HG02763 (cell line): ENCODE measurements at regions not wholly inside any gene's neighbourhood (a gene's known extent, or its start where the extent isn't known, plus 50 kb on each side); places are given as distances from the start of the nearest gene placed in this dataset.

Experiments
- ATAC-seq: cut with Tn5 transposase; IDR thresholded peaks from one replicate; pipeline ENCODE4 v1.9.1; 2021; ENCODE audit warnings: mild to moderate bottlenecking, moderate library complexity; ENCODE audit not compliant: unreplicated experiment

- no peak for ATAC-seq
These were observed 231.7 kb downstream of the FOXO1 start for GRCh38 chr13:40434516-40435397.

- ATAC-seq: no peak
These were observed 228.3 kb downstream of the FOXO1 start for GRCh38 chr13:40438022-40438680.

GRCh38 chr13:40438999-40439797 lies 227.2 kb downstream of the FOXO1 start:
- ATAC-seq: no peak

- no peak for ATAC-seq
These were observed 226.5 kb downstream of the FOXO1 start for GRCh38 chr13:40439928-40440327.

- no peak for ATAC-seq
These were observed 225.2 kb downstream of the FOXO1 start for GRCh38 chr13:40440990-40441820.

- no peak for ATAC-seq
These were observed 224.2 kb downstream of the FOXO1 start for GRCh38 chr13:40442231-40442630.

GRCh38 chr13:40442826-40443225 lies 223.6 kb downstream of the FOXO1 start:
- no peak for ATAC-seq

GRCh38 chr13:40444241-40444640 lies 222.2 kb downstream of the FOXO1 start:
- no peak for ATAC-seq

GRCh38 chr13:40445557-40445990 lies 220.9 kb downstream of the FOXO1 start:
- peak; percentile 97 for ATAC-seq

- ATAC-seq: no peak
These were observed 220.1 kb downstream of the FOXO1 start for GRCh38 chr13:40446365-40446764.

- no peak for ATAC-seq
These were observed 218.6 kb downstream of the FOXO1 start for GRCh38 chr13:40447857-40448256.

- ATAC-seq: no peak
These were observed 214.3 kb downstream of the FOXO1 start for GRCh38 chr13:40452038-40452666.

GRCh38 chr13:40452741-40453334 lies 213.6 kb downstream of the FOXO1 start:
- no peak for ATAC-seq

GRCh38 chr13:40453351-40454021 lies 213.0 kb downstream of the FOXO1 start:
- no peak for ATAC-seq

- no peak for ATAC-seq
These were observed 210.0 kb downstream of the FOXO1 start for GRCh38 chr13:40456397-40456953.

- ATAC-seq: no peak
These were observed 209.4 kb downstream of the FOXO1 start for GRCh38 chr13:40456979-40457553.

- ATAC-seq: no peak
These were observed 208.3 kb downstream of the FOXO1 start for GRCh38 chr13:40457929-40458719.

- no peak for ATAC-seq
These were observed 207.8 kb downstream of the FOXO1 start for GRCh38 chr13:40458720-40458990.
